Posterior cingulate gyrus (tissue), 11 donors: ENCODE measurements at regions not wholly inside any gene's neighbourhood (a gene's known extent, or its start where the extent isn't known, plus 50 kb on each side); places are given as distances from the start of the nearest gene placed in this dataset.
"Not testable (repeated sequence)": the region's sequence is repeated elsewhere in the genome, so short reads cannot be mapped to it uniquely, and the experiment has no call there.

Source experiments
- DNase-seq, 10 donors: peaks; one replicate each; pipeline versions ENCODE4 v3.0.0 to v3.0.0-alpha.2; 2020 to 2021; ENCODE audit warnings: mixed read lengths in 3 of 10
- intact Hi-C: fragments of 100-400 bp; cut with DNase I; formaldehyde crosslinking; loops from one replicate; pipeline ENCODE4 v1.15.1; 2023

GRCh38 chr12:119931402-119931801 is 54.3 kb upstream of the CIT start:
- no peak for DNase-seq
- intact Hi-C loops: no loop called here

- intact Hi-C loops: no loop called here
Measured at GRCh38 chr12:119932921-119933320, 55.8 kb upstream of the CIT start.

GRCh38 chr12:119934780-119935179 is 54.3 kb upstream of the BICDL1 start:
- intact Hi-C loops, DNase-seq: not testable (repeated sequence)

More at GRCh38 chr12:119932921-119933320, 55.8 kb upstream of the CIT start:
- DNase-seq: no peak

- intact Hi-C loops: no loop called here
- no peak for DNase-seq
Measured at GRCh38 chr12:119936705-119937311, 52.2 kb upstream of the BICDL1 start.

- peak in 7 of 10 donors; percentile 18 to 85 (median 71) for DNase-seq
- intact Hi-C loops: no loop called here
Measured at GRCh38 chr12:119938049-119938667, 50.9 kb upstream of the BICDL1 start.
